ENCODE measurements at regions not wholly inside any gene's neighbourhood (a gene's known extent, or its start where the extent isn't known, plus 50 kb on each side); places are given as distances from the start of the nearest gene placed in this dataset.
"Not testable (repeated sequence)": the region's sequence is repeated elsewhere in the genome, so short reads cannot be mapped to it uniquely, and the experiment has no call there.

- H3K27me3 Mint-ChIP-seq (ENCODE audit: low read depth); H3K4me1 Mint-ChIP-seq (ENCODE audit: low read depth); H3K4me3 Mint-ChIP-seq; H3K27ac Mint-ChIP-seq; H3K36me3 Mint-ChIP-seq (ENCODE audit: low read depth): not testable (repeated sequence)
- H3K9me3 Mint-ChIP-seq, result peaks cover 14% of the 10 kb centered on the region
These were observed 218.1 kb downstream of the POTED start for GRCh38 chr21:13827666-13828065.

DNA sequence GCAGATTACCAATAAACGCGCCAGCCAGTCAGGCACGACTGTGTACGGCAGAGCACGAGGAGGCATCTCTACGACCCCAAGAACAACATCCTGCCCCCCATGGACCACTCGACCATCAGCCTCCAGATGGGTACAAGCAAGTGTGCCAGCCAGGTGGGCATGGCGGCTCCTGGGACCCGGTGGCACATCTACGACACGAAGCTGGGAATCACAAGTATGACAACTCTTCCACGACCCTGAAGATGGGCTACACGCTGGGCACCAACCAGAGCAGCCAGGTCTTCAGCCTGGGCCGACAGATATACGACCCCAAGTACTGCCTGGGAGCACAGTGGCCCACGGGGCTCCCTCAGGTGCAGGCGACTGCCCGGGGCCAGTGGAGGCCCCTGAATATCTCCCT is 217.6 kb downstream of the POTED start:
- Mint-ChIP-seq H3K4me1 (ENCODE audit: low read depth) (no peaks in the 10 kb centered on the region), H3K27me3 (ENCODE audit: low read depth) (no peaks in the 10 kb centered on the region), H3K9me3 (peaks cover 14% of the 10 kb centered on the region), H3K4me3 (no peak overlapping the region), H3K36me3 (ENCODE audit: low read depth) (no peaks in the 10 kb centered on the region), H3K27ac (no peak overlapping the region)

DNA sequence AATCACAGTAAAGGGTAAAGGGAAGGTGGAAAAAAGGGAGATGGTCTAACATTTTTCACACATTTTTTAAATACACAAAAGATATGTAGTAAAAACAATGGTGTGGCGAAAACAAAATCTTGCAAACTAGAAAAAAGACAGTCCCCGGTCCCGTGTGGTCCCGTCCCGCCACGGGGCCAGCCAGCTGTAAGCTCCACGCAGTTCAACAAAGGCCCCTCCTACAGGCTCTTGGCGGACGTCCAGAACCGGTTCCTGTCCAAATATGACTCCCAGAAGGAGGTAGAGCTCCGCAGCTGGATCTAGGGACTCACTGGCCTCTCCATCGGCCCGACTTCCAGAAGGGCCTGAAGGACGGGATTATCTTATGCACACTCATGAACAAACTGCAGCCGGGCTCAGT is 216.9 kb downstream of the POTED start:
- not testable (repeated sequence) for H3K4me1 Mint-ChIP-seq (ENCODE audit: low read depth); H3K36me3 Mint-ChIP-seq (ENCODE audit: low read depth); H3K4me3 Mint-ChIP-seq; H3K27me3 Mint-ChIP-seq (ENCODE audit: low read depth); H3K27ac Mint-ChIP-seq
- peaks cover 14% of the 10 kb centered on the region for H3K9me3 Mint-ChIP-seq

DNA sequence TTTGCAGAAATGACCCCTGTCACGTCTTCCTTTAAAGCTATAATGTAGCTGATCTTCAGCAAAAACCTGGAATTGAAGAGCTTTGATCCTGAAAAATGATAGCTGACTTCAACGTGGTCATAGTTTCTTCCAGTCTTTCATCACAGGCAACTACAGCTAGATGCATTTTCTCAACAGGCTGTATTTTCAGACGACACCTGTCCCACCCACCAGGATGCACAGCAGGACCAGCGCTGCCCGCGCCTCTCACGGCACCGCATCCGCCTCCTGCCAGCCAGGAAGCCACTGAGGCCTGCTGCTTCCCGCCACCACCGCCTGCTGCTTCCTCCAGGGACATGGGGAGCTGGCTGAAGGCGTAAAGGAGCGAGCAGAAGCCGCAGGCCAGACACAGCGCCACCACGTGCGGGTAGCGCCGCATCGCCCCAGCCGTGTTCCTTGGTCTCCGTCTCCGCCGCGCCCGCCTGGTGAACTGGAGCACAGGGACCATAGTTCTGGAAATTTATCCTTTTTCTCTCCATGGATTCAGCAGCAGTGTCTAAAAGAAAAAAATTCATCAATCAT is 215.7 kb downstream of the POTED start:
- not testable (repeated sequence) for H3K4me1 Mint-ChIP-seq (ENCODE audit: low read depth); H3K27me3 Mint-ChIP-seq (ENCODE audit: low read depth); H3K27ac Mint-ChIP-seq; H3K36me3 Mint-ChIP-seq (ENCODE audit: low read depth); H3K4me3 Mint-ChIP-seq
- H3K9me3 Mint-ChIP-seq, result peaks cover 14% of the 10 kb centered on the region

DNA sequence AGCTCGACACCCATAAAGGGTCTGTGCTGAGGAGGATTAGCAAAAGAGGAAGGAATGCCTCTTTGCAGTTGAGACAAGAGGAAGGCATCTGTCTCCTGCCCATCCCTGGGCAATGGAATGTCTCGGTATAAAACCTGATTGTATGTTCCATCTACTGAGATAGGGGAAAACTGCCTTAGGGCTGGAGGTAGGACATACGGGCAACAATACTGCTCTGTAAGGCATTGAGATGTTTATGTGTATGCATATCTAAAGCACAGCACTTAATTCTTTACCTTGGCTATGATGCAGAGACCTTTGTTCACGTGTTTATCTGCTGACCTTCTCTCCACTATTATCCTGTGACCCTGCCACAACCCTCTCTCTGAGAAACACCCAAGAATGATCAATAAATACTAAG is 210.7 kb downstream of the POTED start:
- not testable (repeated sequence) for H3K27me3 Mint-ChIP-seq (ENCODE audit: low read depth); H3K4me3 Mint-ChIP-seq; H3K36me3 Mint-ChIP-seq (ENCODE audit: low read depth); H3K9me3 Mint-ChIP-seq; H3K27ac Mint-ChIP-seq; H3K4me1 Mint-ChIP-seq (ENCODE audit: low read depth)

GRCh38 chr21:13812191-13812590 is 202.6 kb downstream of the POTED start:
- not testable (repeated sequence) for H3K27ac Mint-ChIP-seq; H3K9me3 Mint-ChIP-seq; H3K4me1 Mint-ChIP-seq (ENCODE audit: low read depth); H3K4me3 Mint-ChIP-seq; H3K36me3 Mint-ChIP-seq (ENCODE audit: low read depth); H3K27me3 Mint-ChIP-seq (ENCODE audit: low read depth)

GRCh38 chr21:13810559-13810958 is 201.0 kb downstream of the POTED start:
- H3K4me3 Mint-ChIP-seq, result not testable (repeated sequence)

DNA sequence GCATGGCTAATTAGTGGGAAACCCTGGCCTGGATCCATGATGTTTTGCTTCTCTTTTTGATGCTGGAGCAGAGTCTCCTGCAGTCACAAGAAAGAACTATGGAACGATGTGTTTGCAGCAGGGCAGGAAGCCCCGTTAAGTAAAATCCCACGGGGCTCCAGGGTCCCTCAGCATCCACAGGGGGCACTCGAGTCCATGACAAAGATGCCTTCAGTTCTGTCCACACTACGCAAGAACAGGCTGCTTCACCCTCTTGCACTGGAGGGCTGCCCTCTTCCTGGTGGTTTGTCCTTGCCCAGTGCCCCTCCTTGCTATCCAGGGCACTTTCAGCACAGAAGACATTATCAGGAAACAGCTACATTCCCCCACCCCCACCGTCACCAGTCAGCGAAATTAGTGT is 196.9 kb downstream of the POTED start:
- not testable (repeated sequence) for H3K27ac Mint-ChIP-seq, H3K9me3 Mint-ChIP-seq

More at GRCh38 chr21:13810559-13810958, 201.0 kb downstream of the POTED start:
- not testable (repeated sequence) for H3K9me3 Mint-ChIP-seq; H3K4me1 Mint-ChIP-seq (ENCODE audit: low read depth); H3K36me3 Mint-ChIP-seq (ENCODE audit: low read depth); H3K27ac Mint-ChIP-seq; H3K27me3 Mint-ChIP-seq (ENCODE audit: low read depth)

GRCh38 chr21:13802757-13803156 is 193.2 kb downstream of the POTED start:
- H3K4me3 Mint-ChIP-seq; H3K27ac Mint-ChIP-seq; H3K9me3 Mint-ChIP-seq; H3K36me3 Mint-ChIP-seq (ENCODE audit: low read depth); H3K27me3 Mint-ChIP-seq (ENCODE audit: low read depth); H3K4me1 Mint-ChIP-seq (ENCODE audit: low read depth): not testable (repeated sequence)

More for the DNA sequence above, 196.9 kb downstream of the POTED start:
- not testable (repeated sequence) for H3K4me3 Mint-ChIP-seq; H3K27me3 Mint-ChIP-seq (ENCODE audit: low read depth); H3K36me3 Mint-ChIP-seq (ENCODE audit: low read depth); H3K4me1 Mint-ChIP-seq (ENCODE audit: low read depth)
